ENCODE measurements at regions not wholly inside any gene's neighbourhood (a gene's known extent, or its start where the extent isn't known, plus 50 kb on each side); places are given as distances from the start of the nearest gene placed in this dataset.

GRCh38 chr9:111263116-111263515, 66.9 kb downstream of the OR2K2 start:
- TF ChIP-seq, protein P1, sequence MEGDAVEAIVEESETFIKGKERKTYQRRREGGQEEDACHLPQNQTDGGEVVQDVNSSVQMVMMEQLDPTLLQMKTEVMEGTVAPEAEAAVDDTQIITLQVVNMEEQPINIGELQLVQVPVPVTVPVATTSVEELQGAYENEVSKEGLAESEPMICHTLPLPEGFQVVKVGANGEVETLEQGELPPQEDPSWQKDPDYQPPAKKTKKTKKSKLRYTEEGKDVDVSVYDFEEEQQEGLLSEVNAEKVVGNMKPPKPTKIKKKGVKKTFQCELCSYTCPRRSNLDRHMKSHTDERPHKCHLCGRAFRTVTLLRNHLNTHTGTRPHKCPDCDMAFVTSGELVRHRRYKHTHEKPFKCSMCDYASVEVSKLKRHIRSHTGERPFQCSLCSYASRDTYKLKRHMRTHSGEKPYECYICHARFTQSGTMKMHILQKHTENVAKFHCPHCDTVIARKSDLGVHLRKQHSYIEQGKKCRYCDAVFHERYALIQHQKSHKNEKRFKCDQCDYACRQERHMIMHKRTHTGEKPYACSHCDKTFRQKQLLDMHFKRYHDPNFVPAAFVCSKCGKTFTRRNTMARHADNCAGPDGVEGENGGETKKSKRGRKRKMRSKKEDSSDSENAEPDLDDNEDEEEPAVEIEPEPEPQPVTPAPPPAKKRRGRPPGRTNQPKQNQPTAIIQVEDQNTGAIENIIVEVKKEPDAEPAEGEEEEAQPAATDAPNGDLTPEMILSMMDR (IDR thresholded peaks at IDR 0.05; ENCODE audit: unreplicated experiment): no peak
- H3K27ac Mint-ChIP-seq: no peak overlapping the region
- no peaks in the 10 kb centered on the region for H3K27me3 Mint-ChIP-seq
- peaks cover 11% of the 10 kb centered on the region for H3K9me3 Mint-ChIP-seq (ENCODE audit: low read depth)
- H3K4me3 Mint-ChIP-seq (ENCODE audit: low read depth): no peak overlapping the region
- H3K36me3 Mint-ChIP-seq (ENCODE audit: insufficient read depth): no peaks in the 10 kb centered on the region
- no peak for DNase-seq (ENCODE audit: low spot score, unreplicated experiment)
- no peaks in the 10 kb centered on the region for H3K4me1 Mint-ChIP-seq (ENCODE audit: low read depth)

GRCh38 chr9:111258875-111259271, 71.2 kb downstream of the OR2K2 start:
- Mint-ChIP-seq H3K4me3 (ENCODE audit: low read depth) (no peak overlapping the region), H3K4me1 (ENCODE audit: low read depth) (peaks cover 4% of the 10 kb centered on the region), H3K27ac (no peak overlapping the region), H3K9me3 (ENCODE audit: low read depth) (no peaks in the 10 kb centered on the region), H3K36me3 (ENCODE audit: insufficient read depth) (no peaks in the 10 kb centered on the region), H3K27me3 (no peaks in the 10 kb centered on the region)
- no peak for DNase-seq (ENCODE audit: low spot score, unreplicated experiment)
- TF ChIP-seq, protein P1 (IDR thresholded peaks at IDR 0.05; ENCODE audit: unreplicated experiment): no peak

GRCh38 chr9:111258209-111258874, 71.7 kb downstream of the OR2K2 start:
- Mint-ChIP-seq H3K4me3 (ENCODE audit: low read depth) (no peak overlapping the region), H3K9me3 (ENCODE audit: low read depth) (no peaks in the 10 kb centered on the region), H3K36me3 (ENCODE audit: insufficient read depth) (no peaks in the 10 kb centered on the region), H3K27ac (no peak overlapping the region), H3K27me3 (no peaks in the 10 kb centered on the region), H3K4me1 (ENCODE audit: low read depth) (peaks cover 4% of the 10 kb centered on the region)
- TF ChIP-seq, protein P1 (IDR thresholded peaks at IDR 0.05; ENCODE audit: unreplicated experiment): no peak
- DNase-seq (ENCODE audit: low spot score, unreplicated experiment): no peak

DNA sequence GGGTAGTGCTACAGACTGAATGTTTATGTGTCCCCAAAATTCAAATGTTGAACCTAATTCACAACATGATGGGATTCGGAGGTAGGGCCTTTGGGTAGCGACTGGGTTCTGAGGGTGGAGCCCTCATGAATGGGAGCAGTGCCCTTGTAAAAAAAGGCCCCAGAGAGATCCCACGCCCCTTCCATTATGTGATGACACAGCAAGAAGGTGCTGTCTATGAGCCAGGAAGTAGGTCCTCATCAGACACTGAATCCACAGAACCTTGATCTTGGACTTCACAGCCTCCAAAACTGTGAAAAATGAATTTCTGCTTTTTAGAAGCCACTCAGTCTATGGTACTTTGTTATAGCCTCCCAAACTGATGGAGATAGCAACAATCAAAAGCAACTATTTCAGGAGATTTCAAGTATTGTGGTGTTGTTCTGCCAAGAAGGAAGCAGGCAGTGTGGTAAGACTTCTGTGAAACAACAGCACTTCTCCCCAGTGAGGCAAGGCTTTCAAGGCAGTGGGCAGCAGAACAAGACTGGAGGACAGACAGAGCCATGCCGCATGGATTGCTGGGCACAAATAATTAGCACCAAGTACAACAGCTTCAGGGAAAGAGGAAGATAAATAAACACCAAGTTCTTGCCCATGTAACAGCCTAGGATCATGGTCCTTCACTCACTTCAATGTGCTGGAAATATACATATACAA, 76.1 kb downstream of the OR2K2 start:
- H3K27ac Mint-ChIP-seq: no peak overlapping the region
- H3K27me3 Mint-ChIP-seq: no peaks in the 10 kb centered on the region
- H3K36me3 Mint-ChIP-seq (ENCODE audit: insufficient read depth): no peaks in the 10 kb centered on the region
- H3K4me1 Mint-ChIP-seq (ENCODE audit: low read depth): peaks cover 4% of the 10 kb centered on the region
- no peak for DNase-seq (ENCODE audit: low spot score, unreplicated experiment)
- no peak overlapping the region for H3K4me3 Mint-ChIP-seq (ENCODE audit: low read depth)
- TF ChIP-seq, protein P1 (IDR thresholded peaks at IDR 0.05; ENCODE audit: unreplicated experiment): no peak
- no peaks in the 10 kb centered on the region for H3K9me3 Mint-ChIP-seq (ENCODE audit: low read depth)

GRCh38 chr9:111250875-111251842, 78.9 kb downstream of the OR2K2 start:
- no peaks in the 10 kb centered on the region for H3K4me1 Mint-ChIP-seq (ENCODE audit: low read depth)
- TF ChIP-seq, protein P1 (IDR thresholded peaks at IDR 0.05; ENCODE audit: unreplicated experiment): no peak
- H3K9me3 Mint-ChIP-seq (ENCODE audit: low read depth): no peaks in the 10 kb centered on the region
- H3K27me3 Mint-ChIP-seq: no peaks in the 10 kb centered on the region
- no peaks in the 10 kb centered on the region for H3K36me3 Mint-ChIP-seq (ENCODE audit: insufficient read depth)
- no peak overlapping the region for H3K4me3 Mint-ChIP-seq (ENCODE audit: low read depth)
- DNase-seq (ENCODE audit: low spot score, unreplicated experiment): no peak
- no peak overlapping the region for H3K27ac Mint-ChIP-seq
